Ovary (tissue), 1 donor: ENCODE measurements at regions not wholly inside any gene's neighbourhood (a gene's known extent, or its start where the extent isn't known, plus 50 kb on each side); places are given as distances from the start of the nearest gene placed in this dataset.

Experiments used
- EP300 ChIP-seq: sonication (generic); formaldehyde crosslinking; IDR thresholded peaks from one replicate; pipeline ENCODE4 v1.6.1; 2017; ENCODE audit warnings: antibody characterized with exemption
- POLR2A ChIP-seq: fragments of 450-650 bp; IDR thresholded peaks from one replicate; pipeline ENCODE4 v1.6.1; 2017; ENCODE audit warnings: antibody characterized with exemption, mild to moderate bottlenecking, moderate library complexity

DNA sequence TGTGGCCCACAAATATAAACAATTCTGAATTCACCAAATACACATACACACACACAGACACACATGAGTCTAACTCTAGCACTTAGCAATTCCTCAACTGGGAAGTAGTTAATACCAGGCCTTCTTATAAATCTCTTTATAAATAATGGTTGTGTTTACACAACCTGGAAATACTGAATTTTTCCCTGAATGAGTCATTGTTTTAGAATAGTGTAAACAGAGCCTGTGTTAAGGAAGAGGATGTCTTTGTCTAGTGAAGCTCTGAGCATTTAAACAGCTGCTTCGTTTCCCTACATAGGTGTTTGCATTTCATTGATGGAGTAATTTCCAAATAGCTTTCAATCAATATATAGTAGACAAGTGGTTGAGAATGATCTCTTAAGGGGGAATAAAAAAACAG, 218.8 kb downstream of the BTG1 start:
- TF ChIP-seq POLR2A (no peak), EP300 (no peak)
